ENCODE measurements at regions not wholly inside any gene's neighbourhood (a gene's known extent, or its start where the extent isn't known, plus 50 kb on each side); places are given as distances from the start of the nearest gene placed in this dataset.

GRCh38 chr14:61226015-61226654 lies 55.0 kb downstream of the TMEM30B start:
- no peak for DNase-seq (ENCODE audit: low read depth in 3 of 3)

- no peak for DNase-seq (ENCODE audit: low read depth in 3 of 3)
Observed at GRCh38 chr14:61225344-61225743, 55.8 kb downstream of the TMEM30B start.

GRCh38 chr14:61223552-61223951 lies 57.6 kb downstream of the TMEM30B start:
- no peak for DNase-seq (ENCODE audit: low read depth in 3 of 3)

- no peak for DNase-seq (ENCODE audit: low read depth in 3 of 3)
Observed at GRCh38 chr14:61222388-61222787, 58.8 kb downstream of the TMEM30B start.

GRCh38 chr14:61221906-61222305 lies 59.2 kb downstream of the TMEM30B start:
- no peak for DNase-seq (ENCODE audit: low read depth in 3 of 3)

GRCh38 chr14:61219673-61220072 lies 61.5 kb downstream of the TMEM30B start:
- no peak for DNase-seq (ENCODE audit: low read depth in 3 of 3)

GRCh38 chr14:61219256-61219655 lies 61.9 kb downstream of the TMEM30B start:
- no peak for DNase-seq (ENCODE audit: low read depth in 3 of 3)

- no peak for DNase-seq (ENCODE audit: low read depth in 3 of 3)
Observed at GRCh38 chr14:61218767-61219166, 62.4 kb downstream of the TMEM30B start.

- DNase-seq (ENCODE audit: low read depth in 3 of 3): no peak
Observed at GRCh38 chr14:61218157-61218556, 63.0 kb downstream of the TMEM30B start.

- DNase-seq (ENCODE audit: low read depth in 3 of 3): no peak
Observed at GRCh38 chr14:61217516-61217915, 63.6 kb downstream of the TMEM30B start.

GRCh38 chr14:61215222-61216020 lies 65.7 kb downstream of the TMEM30B start:
- DNase-seq (ENCODE audit: low read depth in 3 of 3): no peak

GRCh38 chr14:61213920-61214319 lies 67.2 kb downstream of the TMEM30B start:
- DNase-seq (ENCODE audit: low read depth in 3 of 3): no peak

GRCh38 chr14:61213191-61213621 lies 67.9 kb downstream of the TMEM30B start:
- DNase-seq (ENCODE audit: low read depth in 3 of 3): no peak

GRCh38 chr14:61212546-61212945 lies 68.6 kb downstream of the TMEM30B start:
- DNase-seq (ENCODE audit: low read depth in 3 of 3): no peak

GRCh38 chr14:61211476-61212255 lies 69.5 kb downstream of the TMEM30B start:
- no peak for DNase-seq (ENCODE audit: low read depth in 3 of 3)

GRCh38 chr14:61203081-61203753 lies 77.9 kb downstream of the TMEM30B start:
- no peak for DNase-seq (ENCODE audit: low read depth in 3 of 3)

GRCh38 chr14:61202124-61202523 lies 79.0 kb downstream of the TMEM30B start:
- no peak for DNase-seq (ENCODE audit: low read depth in 3 of 3)

- no peak for DNase-seq (ENCODE audit: low read depth in 3 of 3)
Observed at GRCh38 chr14:61201171-61201570, 80.0 kb downstream of the TMEM30B start.

- no peak for DNase-seq (ENCODE audit: low read depth in 3 of 3)
Observed at GRCh38 chr14:61197416-61197815, 83.7 kb downstream of the TMEM30B start.

- DNase-seq (ENCODE audit: low read depth in 3 of 3): no peak
Observed at GRCh38 chr14:61196792-61197191, 84.3 kb downstream of the TMEM30B start.

GRCh38 chr14:61196034-61196433 lies 85.1 kb downstream of the TMEM30B start:
- no peak for DNase-seq (ENCODE audit: low read depth in 3 of 3)

- DNase-seq (ENCODE audit: low read depth in 3 of 3): no peak
Observed at GRCh38 chr14:61193476-61193875, 87.7 kb downstream of the TMEM30B start.
